SK-N-SH treated with all-trans-retinoic acid at 6 μM for 48 hours (cell line): ENCODE measurements at regions not wholly inside any gene's neighbourhood (a gene's known extent, or its start where the extent isn't known, plus 50 kb on each side); places are given as distances from the start of the nearest gene placed in this dataset.

ENCODE experiments used
- ATAC-seq: fragments of 200-7000 bp; cut with Tn5 transposase; 3 replicates; pipeline ENCODE4 v1.9.1; 2020; ENCODE audit warnings: mild to moderate bottlenecking, moderate library complexity
- ARNTL ChIP-seq: fragments of 450-650 bp; formaldehyde crosslinking; IDR thresholded peaks from 2 replicates; pipeline ENCODE4 v1.5.0; 2020; ENCODE audit warnings: low read depth, mild to moderate bottlenecking, moderate library complexity, borderline replicate concordance
- BACH2 ChIP-seq: fragments of 250-450 bp; sonication (Bioruptor Pico); IDR thresholded peaks from 2 replicates; pipeline ENCODE4 v1.9.0; 2021; ENCODE audit warnings: mild to moderate bottlenecking, borderline replicate concordance
- CREB5 ChIP-seq: fragments of 250-450 bp; sonication (Bioruptor Pico); IDR thresholded peaks from 2 replicates; pipeline ENCODE4 v1.5.1; 2020; ENCODE audit warnings: low read depth, mild to moderate bottlenecking, moderate library complexity
- CSDC2 ChIP-seq: fragments of 250-450 bp; sonication (Bioruptor Pico); IDR thresholded peaks from 2 replicates; pipeline ENCODE4 v1.5.0; 2020; ENCODE audit warnings: mild to moderate bottlenecking, moderate library complexity
- CSRNP3 ChIP-seq: fragments of 250-450 bp; sonication (Bioruptor Pico); IDR thresholded peaks from 2 replicates; pipeline ENCODE4 v1.5.1; 2021; ENCODE audit warnings: mild to moderate bottlenecking, moderate library complexity
- ESRRG ChIP-seq: fragments of 250-450 bp; sonication (Bioruptor Pico); IDR thresholded peaks from 2 replicates; pipeline ENCODE4 v1.6.1; 2021; ENCODE audit warnings: mild to moderate bottlenecking
- GLIS3 ChIP-seq: fragments of 250-450 bp; sonication (Bioruptor Pico); IDR thresholded peaks from 2 replicates; pipeline ENCODE4 v1.5.0; 2020; ENCODE audit warnings: mild to moderate bottlenecking, moderate library complexity
- ISL1 ChIP-seq: fragments of 250-450 bp; sonication (Bioruptor Pico); IDR thresholded peaks from 2 replicates; pipeline ENCODE4 v2.1.2; 2022; ENCODE audit warnings: mild to moderate bottlenecking, moderate library complexity
- PATZ1 ChIP-seq: fragments of 250-450 bp; sonication (Bioruptor Pico); IDR thresholded peaks from 2 replicates; pipeline ENCODE4 v1.8.0; 2020; ENCODE audit warnings: mild to moderate bottlenecking, moderate library complexity, borderline replicate concordance
- POU6F1 ChIP-seq: fragments of 250-450 bp; sonication (Bioruptor Pico); IDR thresholded peaks from 2 replicates; pipeline ENCODE4 v1.8.0; 2021; ENCODE audit warnings: low read depth, mild to moderate bottlenecking, moderate library complexity, borderline replicate concordance
- PPARA ChIP-seq: fragments of 250-450 bp; sonication (Bioruptor Pico); IDR thresholded peaks from 2 replicates; pipeline ENCODE4 v1.5.0; 2020; ENCODE audit warnings: mild to moderate bottlenecking, borderline replicate concordance
- RARB ChIP-seq: fragments of 250-450 bp; sonication (Bioruptor Pico); IDR thresholded peaks from 2 replicates; pipeline ENCODE4 v1.8.0; 2021; ENCODE audit warnings: mild to moderate bottlenecking, moderate library complexity
- SNAI2 ChIP-seq: fragments of 250-450 bp; sonication (Bioruptor Pico); IDR thresholded peaks from 2 replicates; pipeline ENCODE4 v1.5.0; 2020; ENCODE audit warnings: mild to moderate bottlenecking, moderate library complexity
- TCF4 ChIP-seq: fragments of 250-450 bp; sonication (Bioruptor Pico); IDR thresholded peaks from 2 replicates; pipeline ENCODE4 v1.8.0; 2021; ENCODE audit warnings: mild to moderate bottlenecking, moderate library complexity, borderline replicate concordance
- TOX ChIP-seq: fragments of 250-450 bp; sonication (Bioruptor Pico); IDR thresholded peaks from 2 replicates; pipeline ENCODE4 v1.8.0; 2021; ENCODE audit warnings: mild to moderate bottlenecking, moderate library complexity, borderline replicate concordance
- TSHZ2 ChIP-seq: fragments of 250-450 bp; sonication (Bioruptor Pico); IDR thresholded peaks from 2 replicates; pipeline ENCODE4 v1.5.0; 2020; ENCODE audit warnings: mild to moderate bottlenecking, moderate library complexity
- ZC3H10 ChIP-seq: fragments of 250-450 bp; sonication (Bioruptor Pico); IDR thresholded peaks from 2 replicates; pipeline ENCODE4 v1.5.1; 2021; ENCODE audit warnings: mild to moderate bottlenecking, moderate library complexity
- ZFP30 ChIP-seq: fragments of 450-650 bp; formaldehyde crosslinking; IDR thresholded peaks from 2 replicates; pipeline ENCODE4 v1.5.0; 2022; ENCODE audit warnings: mild to moderate bottlenecking, moderate library complexity
- ZNF565 ChIP-seq: fragments of 450-650 bp; formaldehyde crosslinking; conservative IDR thresholded peaks from 2 replicates; pipeline ENCODE4 v1.5.0; 2020; ENCODE audit warnings: low read depth, mild to moderate bottlenecking, moderate library complexity
- ZNF70 ChIP-seq: fragments of 450-650 bp; formaldehyde crosslinking; IDR thresholded peaks from 2 replicates; pipeline ENCODE4 v1.5.0; 2020; ENCODE audit warnings: mild to moderate bottlenecking, moderate library complexity
- ZNF8 ChIP-seq: fragments of 450-650 bp; formaldehyde crosslinking; IDR thresholded peaks from 2 replicates; pipeline ENCODE4 v1.5.0; 2020; ENCODE audit warnings: mild to moderate bottlenecking, moderate library complexity

GRCh38 chrX:128883650-128884049, 639.6 kb downstream of the SMARCA1 start:
- ATAC-seq, result no peak

GRCh38 chrX:128870361-128870760, 652.9 kb downstream of the SMARCA1 start:
- no peak for ATAC-seq

More at GRCh38 chrX:128883650-128884049, 639.6 kb downstream of the SMARCA1 start:
- TF ChIP-seq TCF4 (no peak), ESRRG (CRISPR knock-in tag) (no peak), POU6F1 (CRISPR knock-in tag) (no peak), ISL1 (CRISPR knock-in tag) (no peak)

More at GRCh38 chrX:128870361-128870760, 652.9 kb downstream of the SMARCA1 start:
- TF ChIP-seq TSHZ2 (no peak), ZNF8 (CRISPR knock-in tag) (no peak), ISL1 (CRISPR knock-in tag) (no peak), BACH2 (CRISPR knock-in tag) (no peak), PATZ1 (CRISPR knock-in tag) (no peak), PPARA (no peak), GLIS3 (CRISPR knock-in tag) (no peak), CSRNP3 (CRISPR knock-in tag) (no peak), POU6F1 (CRISPR knock-in tag) (no peak), CSDC2 (CRISPR knock-in tag) (no peak), TOX (CRISPR knock-in tag) (no peak), ZNF565 (CRISPR knock-in tag) (no peak), ARNTL (no peak), CREB5 (CRISPR knock-in tag) (no peak), ZFP30 (no peak), ZC3H10 (CRISPR knock-in tag) (no peak), SNAI2 (no peak), ESRRG (CRISPR knock-in tag) (no peak), RARB (CRISPR knock-in tag) (no peak), ZNF70 (CRISPR knock-in tag) (no peak)
